PFSK-1 (cell line): ENCODE measurements at regions not wholly inside any gene's neighbourhood (a gene's known extent, or its start where the extent isn't known, plus 50 kb on each side); places are given as distances from the start of the nearest gene placed in this dataset.

Experiments used
- POLR2AphosphoS5 ChIP-seq: IDR thresholded peaks from 2 replicates; pipeline ENCODE4 v1.6.1; 2012; ENCODE audit warnings: low read depth, mild to moderate bottlenecking, control low read depth, low read length, moderate library complexity
- REST ChIP-seq, 2 experiments: IDR thresholded peaks; 2 replicates each; pipeline versions ENCODE4 v1.6.1 to v1.8.0; 2011 to 2012; ENCODE audit warnings: low read depth in 2 of 2, low read length in 2 of 2, control low read depth in 1 of 2, inconsistent platforms in 1 of 2, mild to moderate bottlenecking in 1 of 2, moderate library complexity in 1 of 2; ENCODE audit not compliant: insufficient read depth in 1 of 2
- SIN3A ChIP-seq: IDR thresholded peaks from 2 replicates; pipeline ENCODE4 v1.6.1; 2012; ENCODE audit warnings: mild to moderate bottlenecking, low read length, moderate library complexity, borderline replicate concordance; ENCODE audit not compliant: insufficient read depth
- TAF1 ChIP-seq: IDR thresholded peaks from 2 replicates; pipeline ENCODE4 v1.6.1; 2012; ENCODE audit warnings: low read length, control low read depth, borderline replicate concordance; ENCODE audit not compliant: insufficient read depth

DNA sequence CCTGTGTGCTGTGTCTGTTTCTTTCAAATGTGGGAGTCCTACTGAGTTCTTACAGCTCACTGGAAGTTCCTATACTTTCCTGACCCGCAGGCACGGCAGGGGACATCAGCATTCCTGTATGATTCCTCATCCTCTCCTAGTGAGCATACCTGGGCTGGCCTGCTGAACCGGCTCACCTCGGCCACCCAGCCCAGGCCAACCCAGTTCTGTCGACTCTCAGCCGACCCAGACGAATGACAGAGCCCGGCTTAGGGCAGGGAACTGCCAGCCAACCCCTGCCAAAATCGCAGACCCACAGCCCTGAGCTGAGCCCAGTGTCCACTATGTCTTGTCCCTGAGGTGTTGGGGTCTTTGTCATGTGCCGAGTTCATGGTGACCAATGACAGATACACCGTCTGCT is 339.7 kb downstream of the BRD1 start:
- TF ChIP-seq SIN3A = no peak
- TF ChIP-seq POLR2AphosphoS5 = no peak
- TF ChIP-seq TAF1 = no peak
- no peak for TF ChIP-seq REST (IDR thresholded peaks at IDR 0.05; ENCODE audit: insufficient read depth in 1 of 2, low read depth in 2 of 2, low read length in 2 of 2)
